HG03354 (cell line): ENCODE measurements at regions not wholly inside any gene's neighbourhood (a gene's known extent, or its start where the extent isn't known, plus 50 kb on each side); places are given as distances from the start of the nearest gene placed in this dataset.
"Not testable (repeated sequence)": the region's sequence is repeated elsewhere in the genome, so short reads cannot be mapped to it uniquely, and the experiment has no call there.

Experiments used
- ATAC-seq: cut with Tn5 transposase; IDR thresholded peaks from one replicate; pipeline ENCODE4 v1.9.1; 2021; ENCODE audit warnings: mild to moderate bottlenecking; ENCODE audit not compliant: unreplicated experiment, poor library complexity, severe bottlenecking

DNA sequence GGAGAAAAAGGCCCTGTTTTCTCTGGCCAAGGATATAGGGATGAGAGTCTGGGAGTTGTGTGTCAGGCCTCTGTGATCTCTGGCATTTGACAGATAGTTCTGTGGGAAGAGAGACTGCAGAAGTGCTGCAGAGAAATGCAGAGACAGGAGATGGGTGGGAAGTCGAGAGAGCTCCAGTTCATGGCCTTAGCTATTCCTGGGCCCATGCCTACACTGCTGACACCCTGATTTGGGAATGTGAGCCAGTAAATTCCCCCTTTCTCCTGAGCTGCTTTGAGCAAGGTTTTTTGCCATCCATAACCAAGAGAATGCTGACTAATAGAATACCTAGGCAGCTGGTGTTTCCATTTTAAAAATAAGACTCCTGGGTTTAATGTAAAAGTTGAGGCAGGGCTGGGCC, 59.3 kb downstream of the EBLN2 start:
- no peak for ATAC-seq

DNA sequence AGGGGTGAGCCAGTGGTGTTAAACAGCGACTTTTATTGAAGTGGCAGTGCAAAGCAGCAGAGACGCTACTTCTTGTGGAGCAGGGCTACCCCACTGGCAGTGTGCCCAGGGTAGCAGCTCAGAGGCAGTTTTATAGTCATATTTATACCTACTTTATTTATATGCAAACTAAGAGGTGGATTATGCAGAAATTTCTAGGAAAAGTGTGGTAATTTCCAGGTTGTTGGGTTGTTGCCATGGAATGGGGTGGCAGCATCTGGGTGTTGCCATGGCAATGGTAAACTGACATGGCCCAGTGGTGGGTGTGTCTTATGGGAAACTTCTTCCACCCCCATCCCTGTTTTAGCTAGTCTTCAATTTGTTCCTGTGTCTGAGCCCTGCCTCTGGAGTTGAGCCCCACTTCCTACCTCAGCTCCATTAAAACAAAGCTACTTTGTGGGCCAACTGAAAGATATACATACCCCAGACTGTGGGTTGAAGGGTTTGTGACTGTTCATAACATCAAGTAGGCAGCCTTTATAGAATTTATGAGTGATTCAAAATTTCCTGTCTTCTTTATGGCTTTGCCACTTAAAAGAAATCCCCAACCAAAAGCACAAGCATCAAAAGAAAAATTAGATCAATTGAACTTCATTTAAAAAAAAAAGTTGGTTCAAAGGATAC, 60.3 kb downstream of the EBLN2 start:
- no peak for ATAC-seq

DNA sequence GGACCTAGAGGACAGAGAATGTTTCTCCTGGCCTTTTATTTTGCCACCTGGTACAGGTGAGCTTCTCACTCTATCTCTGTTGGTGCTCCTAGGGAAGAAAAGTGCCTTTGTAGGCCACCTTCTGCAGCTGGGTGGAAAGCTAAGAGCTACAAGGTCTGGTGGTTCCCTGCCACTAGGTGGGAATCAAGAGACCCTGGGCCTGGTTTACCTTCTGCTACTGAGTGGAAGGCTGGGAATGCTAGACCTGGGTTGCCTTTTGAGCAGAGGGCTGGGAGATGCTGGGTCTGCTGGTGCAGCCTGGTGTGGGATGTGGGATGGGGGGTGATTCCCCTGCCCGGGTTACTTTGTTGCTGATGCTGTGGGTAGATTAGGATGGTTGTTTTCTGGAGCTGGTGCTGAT, 72.6 kb downstream of the EBLN2 start:
- ATAC-seq, result no peak

DNA sequence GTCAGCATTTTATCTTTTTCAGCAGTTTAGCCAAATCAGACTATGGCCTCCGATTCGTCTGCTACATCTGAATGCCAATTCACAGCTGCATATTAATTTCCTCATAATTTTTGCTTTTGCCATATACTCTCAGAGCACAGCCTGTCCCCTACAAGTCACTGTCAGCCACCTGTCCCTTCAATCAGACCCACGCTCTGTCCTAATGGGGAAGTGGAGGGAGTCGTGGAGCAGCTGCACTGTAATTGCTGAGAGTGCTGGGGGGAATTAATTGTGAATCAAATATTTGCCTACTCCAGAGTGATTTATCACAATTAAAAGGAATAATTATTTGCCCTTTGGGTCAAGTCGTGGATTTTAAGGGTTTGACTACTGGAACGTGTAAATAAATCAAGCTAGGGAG, 75.5 kb downstream of the EBLN2 start:
- ATAC-seq, result no peak

DNA sequence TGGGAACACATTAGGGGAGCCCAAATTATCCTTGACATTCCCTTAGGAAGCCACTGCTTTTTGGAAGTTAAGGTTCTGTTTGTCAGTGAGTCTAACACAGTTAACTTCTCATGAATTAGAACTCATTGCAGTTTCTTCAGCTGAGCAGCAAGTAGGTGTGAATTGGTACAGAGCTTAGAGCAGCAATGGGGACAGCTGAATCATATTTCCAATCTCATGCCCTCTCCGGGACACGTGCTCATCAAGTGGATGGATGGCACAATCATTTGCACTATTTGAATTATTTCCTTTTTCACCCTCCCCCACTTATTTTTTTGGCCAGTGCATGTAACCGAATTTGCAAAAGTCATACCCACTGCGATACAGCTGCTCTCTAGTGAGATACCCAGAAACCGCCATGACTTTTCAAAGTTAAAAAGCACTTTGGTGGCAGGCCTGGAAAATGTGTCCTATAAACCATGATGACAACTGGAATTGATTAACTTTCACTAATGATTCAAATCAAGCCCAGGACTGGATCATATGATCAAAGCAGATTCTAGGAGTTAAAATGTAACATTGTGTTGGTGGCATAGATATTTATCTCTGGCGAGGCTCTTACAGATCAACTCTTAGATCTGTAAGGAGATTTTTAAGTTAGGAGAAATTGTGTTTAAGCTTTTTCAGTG, 76.4 kb downstream of the EBLN2 start:
- no peak for ATAC-seq

DNA sequence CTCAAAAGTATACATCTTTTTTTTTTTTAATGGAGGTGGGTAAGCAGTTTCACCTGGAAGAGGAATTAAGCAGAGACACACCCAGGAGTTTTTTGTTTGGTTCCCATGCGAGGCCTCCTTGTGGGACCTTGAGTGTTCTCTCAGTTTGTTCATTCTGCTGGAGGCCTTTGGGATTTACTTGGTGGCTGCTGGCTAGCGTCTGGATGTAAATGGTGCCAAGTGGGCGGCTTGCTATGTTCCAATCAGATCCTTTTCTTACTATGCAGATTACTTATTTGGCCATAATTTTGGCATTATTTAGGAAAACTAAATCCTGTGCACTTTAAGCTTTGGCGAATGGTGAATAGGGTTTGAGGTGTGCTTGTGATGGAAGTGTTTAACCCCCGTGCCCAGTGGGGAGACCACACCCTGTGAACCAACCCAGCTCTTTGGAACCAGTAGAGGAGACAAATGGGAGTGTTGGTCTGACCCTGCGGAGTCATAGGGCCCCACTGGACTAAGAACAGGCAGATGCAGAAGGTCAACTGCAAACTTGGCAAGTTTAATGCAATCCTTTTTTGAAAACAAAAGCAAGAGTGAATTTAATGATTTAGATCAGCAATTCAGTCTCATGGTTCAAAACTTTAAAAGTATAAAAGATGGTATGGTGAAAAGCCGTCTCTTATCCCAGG, 79.4 kb downstream of the EBLN2 start:
- no peak for ATAC-seq

DNA sequence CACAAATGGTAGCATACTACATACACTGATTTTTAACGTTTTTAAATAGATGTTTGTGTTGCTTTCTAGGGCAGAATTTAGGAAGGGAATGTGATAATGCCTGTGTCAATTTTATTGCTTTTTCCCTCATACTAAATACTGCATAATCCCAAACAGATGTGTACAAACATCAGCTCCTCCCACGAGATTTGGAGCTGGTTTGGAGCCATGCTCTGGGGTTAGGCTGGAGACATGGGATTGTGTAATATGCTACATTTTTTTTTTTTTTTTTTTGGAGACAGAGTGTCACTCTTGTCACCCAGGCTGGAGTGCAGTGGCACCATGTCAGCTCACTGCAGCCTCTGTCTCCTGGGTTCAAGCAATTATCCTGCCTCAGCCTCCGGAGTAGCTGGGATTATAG, 80.1 kb downstream of the EBLN2 start:
- ATAC-seq, result no peak

DNA sequence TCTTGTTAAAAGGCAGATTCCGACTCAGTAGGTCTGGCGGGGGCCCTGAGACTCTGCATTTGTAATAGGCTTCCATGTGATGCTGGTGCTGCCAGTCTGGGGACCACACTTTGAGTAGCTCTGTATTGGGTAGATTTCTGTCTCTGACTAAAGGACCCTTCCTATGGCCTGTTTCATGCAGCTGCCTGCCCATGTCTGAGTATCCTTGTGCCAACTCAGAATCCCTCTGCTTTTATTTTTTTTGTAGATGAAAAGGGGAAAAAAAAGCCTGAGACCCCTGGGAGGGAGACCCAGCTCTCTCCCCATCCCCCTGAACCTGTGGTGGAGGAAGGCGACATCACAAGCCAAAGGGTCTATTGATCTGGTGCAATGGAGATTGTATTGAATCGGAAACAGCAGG, 81.9 kb downstream of the EBLN2 start:
- no peak for ATAC-seq

DNA sequence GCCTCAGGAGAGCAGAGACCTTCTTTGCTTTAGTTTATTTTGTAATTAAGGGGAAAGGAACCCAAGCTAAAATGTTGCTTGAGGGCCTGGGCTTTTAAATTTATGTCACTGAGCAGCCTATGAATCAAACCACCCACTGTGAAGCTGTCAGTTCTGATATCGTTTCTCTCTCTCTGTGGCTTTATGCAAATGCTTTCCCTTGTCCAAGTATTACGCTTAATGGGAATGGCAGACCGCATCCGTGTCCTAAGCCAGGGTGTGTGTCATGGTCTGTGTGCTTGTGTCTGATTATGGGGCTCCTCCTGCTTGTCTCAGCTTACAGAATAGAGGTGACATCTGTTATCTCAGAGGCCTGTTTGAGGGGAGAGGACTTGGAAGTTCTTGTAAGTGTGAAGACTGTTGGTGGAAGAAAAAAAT, 82.4 kb downstream of the EBLN2 start:
- ATAC-seq, result no peak

DNA sequence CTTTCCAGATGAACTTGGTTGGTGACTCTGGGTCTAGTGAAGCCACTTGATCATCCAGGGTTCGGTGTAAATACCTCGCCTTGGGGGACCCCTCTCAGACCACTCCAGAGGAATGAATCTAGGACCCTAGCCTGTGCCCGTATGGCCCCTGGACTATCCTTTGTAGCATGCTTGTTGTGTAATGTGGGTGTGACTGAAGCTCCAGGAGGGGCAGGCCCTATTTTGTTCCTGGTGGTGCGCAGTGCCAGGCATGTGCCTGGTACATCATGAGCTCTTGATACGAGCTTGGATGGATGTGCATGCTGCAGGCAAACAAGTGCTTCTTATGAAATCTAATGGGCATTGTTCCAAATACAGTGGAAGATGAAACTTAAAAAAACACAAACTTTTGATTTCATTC, 82.8 kb downstream of the EBLN2 start:
- ATAC-seq, result no peak

DNA sequence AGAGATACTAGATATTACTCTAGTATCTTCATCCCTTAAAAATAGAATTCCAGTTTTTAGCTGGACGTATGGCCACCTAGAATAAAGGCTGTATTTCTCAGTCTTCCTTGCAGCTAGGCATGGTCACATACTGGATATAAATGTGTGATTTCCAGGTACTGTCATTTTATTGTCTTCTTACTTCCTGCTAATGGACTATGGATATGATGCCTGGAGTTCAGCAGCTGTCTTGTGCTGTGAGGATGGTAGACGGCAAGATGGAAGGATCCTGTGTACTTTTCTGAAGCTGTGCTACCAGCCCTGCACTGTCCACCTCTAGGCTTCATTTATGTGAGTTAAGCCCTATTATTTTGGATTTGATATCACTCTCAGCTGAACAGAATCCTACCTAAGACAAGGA, 83.4 kb downstream of the EBLN2 start:
- ATAC-seq, result no peak

DNA sequence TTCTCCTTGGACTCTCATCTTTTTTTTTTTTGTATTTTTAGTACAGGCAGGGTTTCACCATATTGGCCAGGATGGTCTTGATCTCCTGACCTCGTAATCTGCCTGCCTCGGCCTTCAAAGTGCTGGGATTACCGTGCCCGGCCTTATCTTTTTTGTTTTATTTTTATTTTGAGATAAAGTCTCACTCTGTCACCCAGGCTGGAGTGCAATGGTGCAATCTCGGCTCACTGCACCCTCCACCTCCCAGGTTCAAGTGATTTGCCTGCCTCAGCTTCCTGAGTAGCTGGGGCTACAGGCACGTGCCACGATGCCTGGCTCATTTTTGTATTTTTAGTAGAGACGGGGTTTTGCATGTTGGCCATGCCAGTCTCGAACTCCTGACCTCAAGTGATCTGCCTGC, 86.0 kb downstream of the EBLN2 start:
- ATAC-seq, result not testable (repeated sequence)

DNA sequence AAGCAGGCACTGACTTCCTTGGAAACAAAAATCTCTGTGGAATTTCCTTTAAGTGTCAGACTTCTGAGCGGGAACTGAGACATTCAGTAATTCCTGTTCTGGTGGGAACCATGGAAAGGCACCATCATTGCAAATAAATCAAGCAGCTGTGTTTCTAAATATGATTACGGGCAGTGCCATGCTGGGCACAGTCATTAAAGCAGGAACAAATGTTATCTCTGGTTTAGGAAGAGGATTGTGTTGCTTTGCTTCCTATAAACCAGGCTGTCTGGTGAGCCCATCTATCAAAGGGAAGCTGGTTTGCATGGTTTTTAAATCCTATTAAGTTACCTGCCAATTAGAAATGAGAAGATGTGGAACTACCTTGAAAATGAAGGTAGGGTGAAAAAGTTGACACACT, 86.7 kb downstream of the EBLN2 start:
- ATAC-seq, result no peak

DNA sequence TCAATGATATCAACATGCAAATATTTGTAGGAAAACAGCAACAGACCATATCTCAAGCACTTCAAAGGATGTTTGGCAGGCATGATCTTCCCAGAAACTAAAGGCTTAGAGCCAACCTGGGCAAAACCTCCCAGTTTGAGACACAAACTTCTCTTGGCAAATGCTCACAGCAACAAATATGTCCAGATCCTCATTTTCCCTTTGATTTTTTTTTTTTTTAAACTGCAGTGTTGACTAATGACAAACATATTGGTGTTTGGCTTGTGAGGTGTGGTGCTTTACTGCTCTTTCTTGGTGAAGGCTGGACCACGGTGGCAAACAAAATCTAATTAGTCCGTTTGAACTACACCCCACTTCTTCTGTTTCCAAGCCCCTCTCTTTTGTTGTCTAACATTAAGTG, 87.2 kb downstream of the EBLN2 start:
- ATAC-seq, result no peak

DNA sequence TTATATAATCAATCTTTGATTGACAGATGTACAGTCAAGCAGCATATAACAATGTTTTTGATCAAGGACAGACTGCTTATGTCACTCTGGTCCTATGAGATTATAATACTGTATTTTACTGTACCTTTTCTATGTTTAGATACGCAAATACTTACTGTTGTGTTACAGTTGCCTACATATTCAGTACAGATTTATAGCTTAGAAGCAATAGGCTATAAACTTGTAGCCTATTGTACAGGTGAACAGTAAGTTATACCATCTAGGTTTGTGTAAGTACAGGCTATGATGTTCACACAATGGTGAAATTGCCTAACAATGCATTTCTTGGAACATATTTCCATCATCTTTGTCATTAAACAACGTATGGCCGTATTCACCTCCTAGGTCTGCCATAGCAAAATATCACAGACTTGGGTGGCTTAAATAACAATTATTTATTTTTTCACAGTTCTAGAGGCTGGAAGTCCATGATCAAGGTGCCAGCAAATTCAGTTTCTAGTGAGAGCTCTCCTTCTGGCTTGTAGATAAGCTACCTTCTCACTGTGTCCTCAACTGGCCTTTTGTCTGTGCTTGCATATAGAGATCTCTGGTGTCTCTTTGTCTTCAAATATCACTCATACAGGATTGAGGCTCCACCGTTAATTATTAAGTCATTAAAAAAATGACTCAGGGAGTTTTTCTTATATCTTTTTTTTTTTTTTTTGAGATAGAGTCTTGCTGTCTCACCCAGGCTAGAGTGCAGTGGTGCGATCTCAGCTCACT, 89.1 kb downstream of the EBLN2 start:
- no peak for ATAC-seq

DNA sequence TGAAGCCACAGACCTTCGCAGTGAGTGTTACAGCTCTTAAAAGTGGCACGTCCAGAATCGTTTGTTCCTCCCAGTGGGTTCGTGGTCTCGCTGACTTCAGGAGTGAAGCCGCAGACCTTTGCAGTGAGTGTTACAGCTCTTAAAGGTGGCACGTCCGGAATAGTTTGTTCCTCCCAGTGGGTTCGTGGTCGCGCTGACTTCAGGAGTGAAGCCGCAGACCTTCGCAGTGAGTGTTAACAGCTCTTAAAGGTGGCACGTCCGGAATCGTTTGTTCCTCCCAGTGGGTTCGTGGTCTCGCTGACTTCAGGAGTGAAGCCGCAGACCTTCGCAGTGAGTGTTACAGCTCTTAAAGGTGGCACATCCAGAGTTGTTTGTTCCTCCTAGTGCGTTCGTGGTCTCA, 91.1 kb downstream of the EBLN2 start:
- ATAC-seq, result not testable (repeated sequence)

DNA sequence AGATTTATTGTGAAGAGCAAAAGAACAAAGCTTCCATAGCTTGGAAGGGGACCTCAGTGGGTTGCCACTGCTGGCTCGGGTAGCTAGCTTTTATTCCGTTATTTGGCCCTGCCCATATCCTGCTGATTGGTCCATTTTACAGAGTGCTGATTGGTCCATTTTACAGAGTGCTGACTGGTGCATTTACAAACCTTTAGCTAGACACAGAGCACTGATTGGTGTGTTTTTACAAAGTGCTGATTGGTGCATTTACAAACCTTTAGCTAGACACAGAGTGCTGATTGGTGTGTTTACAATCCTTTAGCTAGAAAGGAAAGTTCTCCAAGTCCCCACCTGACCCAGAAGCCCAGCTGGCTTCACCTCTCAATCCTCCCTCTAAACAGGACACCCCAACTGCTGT, 91.6 kb downstream of the EBLN2 start:
- ATAC-seq, result not testable (repeated sequence)

DNA sequence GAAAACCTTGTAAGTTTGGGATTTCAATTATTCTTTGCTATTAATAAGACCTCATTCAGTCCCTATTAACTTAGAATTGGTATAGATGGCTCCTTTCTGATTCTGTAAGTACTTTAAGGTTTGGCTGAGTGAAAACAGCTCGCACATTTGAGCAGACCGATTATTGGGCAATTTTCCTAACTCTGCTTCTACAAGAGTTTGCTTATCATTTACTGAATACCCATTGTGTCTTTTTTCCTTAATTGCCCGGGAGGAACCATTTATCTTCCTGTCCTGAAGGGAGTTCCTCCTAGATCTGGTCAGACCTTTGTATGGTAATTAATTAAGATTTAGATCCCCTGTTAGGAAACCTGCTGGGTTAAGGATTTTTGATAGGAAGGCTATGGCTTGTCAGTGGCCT, 92.8 kb downstream of the EBLN2 start:
- not testable (repeated sequence) for ATAC-seq

DNA sequence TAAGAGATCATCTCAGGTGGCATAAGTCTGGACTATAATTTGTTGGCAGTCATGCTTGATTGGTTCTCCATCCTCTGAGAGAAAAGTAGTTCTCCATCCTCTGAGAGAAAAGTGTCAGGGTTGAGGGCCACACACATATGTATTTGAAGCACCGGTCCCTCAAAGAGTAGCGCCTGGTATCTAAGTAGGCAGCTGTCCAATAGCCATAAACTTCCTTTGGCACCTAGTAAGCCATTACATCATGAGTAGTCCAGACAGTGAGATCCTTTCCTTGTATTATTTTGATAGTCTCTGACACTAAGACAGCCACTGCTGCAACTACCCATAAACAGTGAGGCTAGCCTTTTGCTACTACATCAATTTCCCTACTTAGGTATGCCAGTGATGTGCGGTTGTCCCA, 94.0 kb downstream of the EBLN2 start:
- not testable (repeated sequence) for ATAC-seq

DNA sequence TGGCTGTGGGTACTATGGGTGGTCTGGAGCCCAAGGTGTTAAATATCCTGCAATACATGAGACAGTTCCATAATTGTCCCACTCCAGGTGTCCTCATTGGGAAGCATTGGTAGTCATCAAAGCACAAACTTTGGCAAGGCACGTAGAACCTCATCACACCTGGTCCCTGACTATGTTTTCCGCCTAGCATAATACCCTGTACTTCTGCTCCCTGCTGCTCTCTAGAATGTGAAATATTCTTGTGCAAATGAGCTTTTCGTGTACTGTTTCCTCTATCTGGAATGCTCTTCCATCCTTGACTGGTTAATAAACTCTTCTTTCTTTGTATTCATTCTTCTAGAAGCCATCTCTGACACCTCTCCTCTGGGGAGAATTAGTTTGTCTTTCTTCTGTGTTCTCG, 103.2 kb downstream of the EBLN2 start:
- no peak for ATAC-seq

DNA sequence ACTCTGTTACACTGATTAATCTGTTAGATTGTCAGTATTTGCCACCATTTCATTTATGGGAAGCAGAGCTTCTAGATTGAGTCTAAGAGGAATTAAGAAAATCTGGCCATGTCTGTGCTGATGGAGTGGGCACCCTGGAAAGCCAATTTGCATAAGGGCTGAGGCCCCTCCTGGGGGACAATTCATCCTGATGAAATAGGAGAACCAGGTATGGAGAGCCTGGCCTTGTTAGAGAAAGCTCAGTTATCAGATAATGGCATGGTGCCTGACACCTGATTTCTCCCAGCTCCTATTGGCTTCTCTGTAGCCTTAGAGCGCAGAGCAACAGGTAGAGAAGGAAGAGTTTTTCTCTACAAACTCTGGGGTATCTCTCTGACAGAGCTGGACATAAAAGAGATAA, 114.2 kb downstream of the EBLN2 start:
- no peak for ATAC-seq
